ENCODE measurements at regions not wholly inside any gene's neighbourhood (a gene's known extent, or its start where the extent isn't known, plus 50 kb on each side); places are given as distances from the start of the nearest gene placed in this dataset.

DNA sequence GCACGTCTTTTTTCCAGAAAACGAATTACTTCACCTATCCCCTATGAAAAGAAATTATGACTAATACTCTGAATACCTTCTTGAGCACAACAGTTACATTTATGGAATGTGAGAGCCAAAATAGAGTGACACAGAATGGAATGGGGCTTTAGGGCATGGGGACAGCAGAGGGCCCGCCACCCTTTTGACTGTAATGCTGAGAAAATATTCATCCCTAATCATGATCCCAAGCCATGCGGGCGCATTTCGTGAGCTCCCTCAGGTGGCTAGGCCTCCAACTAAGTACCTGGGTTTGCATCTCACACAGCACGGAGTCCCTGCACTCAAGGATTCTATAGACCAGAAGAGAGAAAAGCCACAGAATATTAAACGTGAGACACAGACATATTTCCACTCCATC, 212.6 kb downstream of the SOD2 start:
- Histone ChIP-seq H3K9ac (ENCODE audit: low read length) (no peak overlapping the region), H3K27me3 (ENCODE audit: insufficient read depth, low read length) (no peaks in the 10 kb centered on the region), H3F3A (ENCODE audit: insufficient read depth, low read length) (no peaks in the 10 kb centered on the region), H3K4me2 (ENCODE audit: low read length) (no peak overlapping the region), H3K4me1 (ENCODE audit: insufficient read depth, low read length, severe bottlenecking) (no peaks in the 10 kb centered on the region), H2AFZ (ENCODE audit: low read length) (no peak overlapping the region), H3K9me2 (ENCODE audit: low read depth, low read length) (no peaks in the 10 kb centered on the region), H4K20me1 (ENCODE audit: insufficient read depth, low read length) (no peaks in the 10 kb centered on the region), H3K9me3 (ENCODE audit: low read length) (no peaks in the 10 kb centered on the region), H3K4me3 (ENCODE audit: low read depth, low read length, poor library complexity, severe bottlenecking) (no peak overlapping the region), H3K36me3 (ENCODE audit: insufficient read depth, low read length) (no peaks in the 10 kb centered on the region), H3K79me2 (ENCODE audit: insufficient read depth, low read length) (no peaks in the 10 kb centered on the region), H3K27ac (ENCODE audit: low read depth, low read length, poor library complexity, severe bottlenecking) (no peak overlapping the region)
- no peak for TF ChIP-seq EZH2 (IDR thresholded peaks at IDR 0.05; ENCODE audit: borderline replicate concordance, low read length)
- no peak for TF ChIP-seq CTCF (IDR thresholded peaks at IDR 0.05; ENCODE audit: low read length)

DNA sequence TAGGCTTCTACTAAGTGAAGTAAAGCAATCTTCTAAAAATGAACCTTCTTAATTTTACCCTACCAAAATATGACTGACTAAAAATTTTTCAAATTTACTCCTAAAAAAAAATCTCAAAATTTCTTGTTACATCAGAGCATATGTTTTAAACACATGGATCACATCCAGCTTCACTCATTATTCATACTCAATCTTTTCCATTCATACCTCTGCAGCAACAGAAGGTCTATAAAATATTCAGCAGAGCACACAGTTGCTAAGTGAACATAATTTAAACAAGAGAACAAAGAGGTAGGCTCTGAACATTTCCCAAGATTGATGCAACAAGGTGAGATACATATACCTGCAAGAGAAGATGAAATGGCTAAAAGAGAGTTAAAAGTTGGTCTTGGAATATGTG, 213.9 kb downstream of the SOD2 start:
- Histone ChIP-seq H2AFZ (ENCODE audit: low read length) (no peak overlapping the region), H3K27ac (ENCODE audit: low read depth, low read length, poor library complexity, severe bottlenecking) (no peak overlapping the region), H3K4me3 (ENCODE audit: low read depth, low read length, poor library complexity, severe bottlenecking) (no peak overlapping the region), H3K9ac (ENCODE audit: low read length) (no peak overlapping the region), H3K79me2 (ENCODE audit: insufficient read depth, low read length) (no peaks in the 10 kb centered on the region), H3K4me1 (ENCODE audit: insufficient read depth, low read length, severe bottlenecking) (no peaks in the 10 kb centered on the region), H3K36me3 (ENCODE audit: insufficient read depth, low read length) (no peaks in the 10 kb centered on the region), H3F3A (ENCODE audit: insufficient read depth, low read length) (no peaks in the 10 kb centered on the region), H3K4me2 (ENCODE audit: low read length) (no peak overlapping the region), H3K9me2 (ENCODE audit: low read depth, low read length) (no peaks in the 10 kb centered on the region), H3K9me3 (ENCODE audit: low read length) (no peaks in the 10 kb centered on the region), H4K20me1 (ENCODE audit: insufficient read depth, low read length) (no peaks in the 10 kb centered on the region), H3K27me3 (ENCODE audit: insufficient read depth, low read length) (no peaks in the 10 kb centered on the region)
- no peak for TF ChIP-seq CTCF (IDR thresholded peaks at IDR 0.05; ENCODE audit: low read length)
- no peak for TF ChIP-seq EZH2 (IDR thresholded peaks at IDR 0.05; ENCODE audit: borderline replicate concordance, low read length)

GRCh38 chr6:159473475-159474263, 219.4 kb downstream of the SOD2 start:
- Histone ChIP-seq H3K9me3 (ENCODE audit: low read length) (no peaks in the 10 kb centered on the region), H3K9me2 (ENCODE audit: low read depth, low read length) (no peaks in the 10 kb centered on the region), H3K9ac (ENCODE audit: low read length) (no peak overlapping the region), H3K4me1 (ENCODE audit: insufficient read depth, low read length, severe bottlenecking) (no peaks in the 10 kb centered on the region), H3K4me3 (ENCODE audit: low read depth, low read length, poor library complexity, severe bottlenecking) (no peak overlapping the region), H4K20me1 (ENCODE audit: insufficient read depth, low read length) (no peaks in the 10 kb centered on the region), H3K27me3 (ENCODE audit: insufficient read depth, low read length) (no peaks in the 10 kb centered on the region), H3K36me3 (ENCODE audit: insufficient read depth, low read length) (no peaks in the 10 kb centered on the region; the same call in 1 of the 2 replicates), H3F3A (ENCODE audit: insufficient read depth, low read length) (no peaks in the 10 kb centered on the region), H2AFZ (ENCODE audit: low read length) (no peak overlapping the region), H3K27ac (ENCODE audit: low read depth, low read length, poor library complexity, severe bottlenecking) (no peak overlapping the region), H3K79me2 (ENCODE audit: insufficient read depth, low read length) (no peaks in the 10 kb centered on the region), H3K4me2 (ENCODE audit: low read length) (no peak overlapping the region)
- TF ChIP-seq CTCF (IDR thresholded peaks at IDR 0.05; ENCODE audit: low read length) = no peak
- TF ChIP-seq EZH2 (IDR thresholded peaks at IDR 0.05; ENCODE audit: borderline replicate concordance, low read length) = no peak
